ENCODE measurements at regions not wholly inside any gene's neighbourhood (a gene's known extent, or its start where the extent isn't known, plus 50 kb on each side); places are given as distances from the start of the nearest gene placed in this dataset.

DNA sequence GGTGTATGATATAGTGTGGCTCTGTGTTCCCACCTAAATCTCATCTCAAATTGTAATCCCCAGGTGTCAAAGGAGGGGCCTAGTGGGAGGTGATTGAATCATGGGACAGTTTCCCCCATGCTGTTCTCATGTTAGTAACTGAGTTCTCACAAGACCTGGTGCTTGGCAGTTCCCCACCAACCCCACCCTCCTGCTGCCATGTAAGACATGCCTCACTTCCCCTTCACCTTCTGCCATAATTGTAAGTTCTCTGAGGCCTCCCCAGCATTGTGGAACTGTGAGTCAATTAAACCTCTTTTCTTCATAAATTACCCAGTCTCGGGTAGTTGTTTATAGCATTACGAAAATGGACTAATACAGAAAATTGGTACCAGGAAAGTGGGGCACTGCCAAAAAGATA is 1705.3 kb downstream of the NCAM2 start:
- TF ChIP-seq POLR2A (IDR thresholded peaks at IDR 0.05) (no peak), CTCF (IDR thresholded peaks at IDR 0.05) (no peak), POLR2AphosphoS5 (IDR thresholded peaks at IDR 0.05) (no peak), EP300 (IDR thresholded peaks at IDR 0.05) (no peak)

All from suprapubic skin (tissue), 4 donors.